Colon (tissue), 2 donors: ENCODE measurements at regions not wholly inside any gene's neighbourhood (a gene's known extent, or its start where the extent isn't known, plus 50 kb on each side); places are given as distances from the start of the nearest gene placed in this dataset.

Experiments
- FAIRE-seq: peaks from 2 replicates; lab custom pipeline; 2012; peaks lifted over from hg19 to GRCh38; lab: Jason Lieb, UNC
- donor health status: control.
- donor health status: control.

DNA sequence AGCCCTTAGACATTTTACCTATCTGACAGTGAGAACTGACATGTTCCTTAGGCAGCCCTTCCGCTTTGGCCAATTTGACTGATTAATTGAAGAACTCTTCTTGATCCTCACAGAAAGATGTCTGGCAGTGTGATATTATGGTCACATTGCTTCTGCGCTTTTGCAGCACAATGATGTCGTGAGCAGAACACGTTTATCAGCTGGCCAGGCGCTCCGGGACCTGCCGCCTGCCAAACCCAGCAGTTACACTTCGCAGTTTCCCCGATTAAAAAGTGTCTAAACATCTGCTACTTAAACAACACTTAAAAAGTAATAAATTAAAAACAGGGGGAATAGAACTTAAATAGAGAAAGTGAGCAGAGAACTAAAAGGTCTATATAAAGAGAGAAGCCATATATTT, 103.5 kb upstream of the ETS2 start:
- FAIRE-seq = no peak

- no peak for FAIRE-seq
Observed at GRCh38 chr21:38709876-38710275, 95.9 kb upstream of the ETS2 start.

GRCh38 chr21:38712071-38712470, 93.7 kb upstream of the ETS2 start:
- no peak for FAIRE-seq

DNA sequence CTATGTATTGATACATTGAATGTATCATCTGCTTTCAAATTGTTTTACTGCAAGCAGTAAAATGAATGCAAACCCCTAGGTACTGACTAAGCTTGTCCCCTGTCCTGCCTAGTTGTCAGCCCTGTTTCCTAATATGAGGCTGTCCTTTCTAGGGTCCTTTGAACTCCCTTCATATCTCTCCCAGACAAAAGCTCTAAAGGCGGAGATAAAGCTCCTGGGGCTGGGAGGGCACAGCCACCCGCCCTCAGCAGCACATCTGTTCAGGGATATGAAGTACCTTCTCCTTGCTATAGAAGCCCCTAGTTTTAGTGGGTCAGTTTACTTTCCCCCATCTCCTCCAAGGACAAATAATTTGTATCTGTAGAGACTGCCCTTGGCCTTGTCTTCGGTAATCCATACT, 93.1 kb upstream of the ETS2 start:
- no peak for FAIRE-seq

- no peak for FAIRE-seq
Observed at GRCh38 chr21:38714039-38714817, 91.5 kb upstream of the ETS2 start.

DNA sequence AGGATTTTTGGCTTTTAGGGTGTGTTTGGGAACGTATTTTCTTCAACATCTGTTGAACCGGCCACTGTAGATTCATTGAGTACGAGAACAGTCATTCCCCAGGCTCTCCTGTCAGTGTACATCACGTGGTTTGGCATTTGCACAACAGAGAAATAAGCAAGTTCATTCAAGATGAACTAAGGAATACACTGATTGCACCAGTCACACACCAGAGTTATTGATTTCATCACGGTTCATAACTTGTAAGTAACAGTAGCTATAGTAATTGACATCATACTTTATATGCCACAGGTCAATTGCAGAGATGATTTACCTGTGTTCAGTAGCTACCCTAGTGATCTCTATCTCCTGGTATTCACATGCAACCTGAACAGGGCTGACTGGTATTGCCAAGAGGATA, 90.7 kb upstream of the ETS2 start:
- no peak for FAIRE-seq

DNA sequence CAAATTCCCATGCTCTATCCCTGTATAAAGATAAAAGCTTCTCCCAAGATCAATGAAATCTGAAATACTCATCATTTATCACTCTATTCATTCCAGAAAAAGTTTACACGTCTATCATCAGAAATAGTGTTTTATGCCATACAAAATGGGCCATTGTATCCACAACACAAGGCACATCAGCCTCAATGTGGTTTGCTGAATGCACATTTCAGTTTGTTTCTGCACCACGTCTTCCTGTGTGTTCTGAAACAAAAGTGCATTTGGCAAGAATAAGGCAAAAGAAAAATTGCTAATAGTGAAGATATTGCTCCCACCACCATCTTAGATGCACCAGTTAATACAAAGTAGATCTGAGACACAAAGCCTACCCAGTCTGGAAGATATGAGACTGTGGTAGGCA, 89.6 kb upstream of the ETS2 start:
- FAIRE-seq = no peak

GRCh38 chr21:38716942-38717341, 88.8 kb upstream of the ETS2 start:
- FAIRE-seq = no peak

DNA sequence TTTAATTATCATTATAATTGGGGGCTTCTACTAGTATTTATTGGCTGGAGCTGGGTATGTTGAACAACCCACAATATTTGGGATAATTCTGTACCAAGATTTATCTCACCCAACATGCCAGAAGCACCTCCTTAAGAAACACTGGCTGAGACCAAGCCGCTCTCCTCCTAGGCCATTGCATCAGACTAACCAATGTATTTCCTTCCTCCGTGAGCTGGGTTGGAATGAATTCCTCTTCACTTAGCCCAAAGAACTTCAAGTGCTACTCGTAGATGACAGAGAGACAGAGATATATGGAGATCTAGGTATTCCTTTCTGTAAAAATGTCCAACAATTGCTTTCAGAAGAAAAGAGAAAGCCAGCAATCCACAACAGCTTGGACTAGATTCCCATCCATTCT, 87.2 kb upstream of the ETS2 start:
- no peak for FAIRE-seq

DNA sequence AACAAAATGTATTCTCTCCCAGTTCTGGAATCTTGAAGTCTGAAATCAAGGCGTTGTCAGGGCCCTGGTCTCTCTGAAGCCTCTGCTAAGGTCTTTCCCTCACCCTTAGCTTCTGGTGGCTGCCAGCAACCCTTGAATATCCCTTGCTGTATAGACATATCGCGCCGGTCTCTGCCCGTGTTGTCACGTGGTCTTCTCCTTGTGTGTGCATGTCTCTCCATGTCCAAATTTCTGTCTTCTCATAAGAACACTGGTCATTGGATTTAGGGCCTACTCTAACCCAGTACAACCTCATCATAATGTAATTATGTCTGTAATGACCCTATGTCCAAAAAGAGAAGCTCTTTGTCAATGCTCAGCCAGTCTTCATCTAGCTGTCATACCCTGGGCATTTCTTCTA, 85.7 kb upstream of the ETS2 start:
- no peak for FAIRE-seq

DNA sequence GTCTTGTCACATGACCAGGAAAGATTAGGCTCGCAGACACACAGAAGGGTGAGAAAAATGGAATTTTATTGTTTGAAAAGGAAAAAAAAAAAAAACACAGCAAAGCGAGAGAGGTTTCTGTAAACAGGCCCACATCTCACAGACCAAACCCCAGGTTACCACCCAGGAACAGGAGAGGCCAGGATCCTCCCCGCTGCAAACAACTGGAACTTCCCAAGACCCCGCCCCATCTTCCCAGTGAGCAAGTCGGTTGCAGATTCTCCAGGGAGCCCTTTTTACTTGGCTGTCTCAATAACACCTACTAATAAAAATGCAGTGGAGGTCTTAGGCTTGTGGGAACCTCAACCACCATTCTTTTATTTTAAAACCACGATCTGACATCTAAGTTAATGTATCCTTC, 84.7 kb upstream of the ETS2 start:
- FAIRE-seq = no peak

GRCh38 chr21:38721958-38722357, 83.8 kb upstream of the ETS2 start:
- no peak for FAIRE-seq

DNA sequence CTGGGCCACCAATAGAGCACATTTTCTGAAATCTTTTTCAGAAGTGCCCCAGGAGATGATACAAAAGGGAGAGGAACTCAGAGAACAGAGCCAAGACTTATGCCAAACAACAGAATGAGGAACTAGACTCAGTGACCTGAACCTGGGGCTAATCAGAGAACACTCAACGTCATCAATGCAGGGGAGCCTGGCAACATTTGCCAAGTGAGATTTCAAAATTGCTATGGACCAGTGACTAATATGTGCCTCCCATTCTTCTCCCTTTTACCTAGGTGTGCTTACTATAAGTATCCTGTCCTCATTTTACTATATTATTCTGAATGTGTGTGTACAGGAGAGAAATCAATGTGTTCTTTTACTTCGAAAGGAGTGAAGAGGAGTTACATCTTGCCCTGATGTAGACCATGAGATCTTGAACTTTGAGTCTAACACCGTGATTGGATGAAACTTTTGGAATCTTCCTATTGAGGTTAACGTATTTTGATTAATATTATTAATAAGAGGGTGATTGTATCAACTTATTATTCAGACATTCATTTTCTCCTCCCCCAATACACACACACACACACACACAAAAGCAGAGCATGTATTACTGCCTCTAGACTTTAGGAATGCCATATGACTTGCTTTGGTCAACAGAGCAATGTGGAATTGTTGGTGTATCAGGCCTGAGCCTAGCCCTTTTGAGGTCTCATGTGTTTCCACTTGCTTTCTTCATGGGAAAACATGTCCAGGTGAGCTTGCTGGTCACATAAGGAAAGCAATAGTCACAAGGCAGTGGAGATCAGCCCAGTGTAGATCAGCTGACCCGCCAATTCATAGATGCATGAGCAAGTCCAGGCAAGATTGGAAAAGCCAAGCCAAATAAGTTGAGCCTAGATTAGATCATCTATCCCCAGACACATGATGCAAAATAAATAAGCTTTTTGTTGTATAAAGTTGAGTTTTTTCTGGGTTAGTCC, 80.3 kb upstream of the ETS2 start:
- no peak for FAIRE-seq

GRCh38 chr21:38726482-38726881, 79.2 kb upstream of the ETS2 start:
- FAIRE-seq = no peak

- no peak for FAIRE-seq
Observed at GRCh38 chr21:38729291-38729690, 76.4 kb upstream of the ETS2 start.

DNA sequence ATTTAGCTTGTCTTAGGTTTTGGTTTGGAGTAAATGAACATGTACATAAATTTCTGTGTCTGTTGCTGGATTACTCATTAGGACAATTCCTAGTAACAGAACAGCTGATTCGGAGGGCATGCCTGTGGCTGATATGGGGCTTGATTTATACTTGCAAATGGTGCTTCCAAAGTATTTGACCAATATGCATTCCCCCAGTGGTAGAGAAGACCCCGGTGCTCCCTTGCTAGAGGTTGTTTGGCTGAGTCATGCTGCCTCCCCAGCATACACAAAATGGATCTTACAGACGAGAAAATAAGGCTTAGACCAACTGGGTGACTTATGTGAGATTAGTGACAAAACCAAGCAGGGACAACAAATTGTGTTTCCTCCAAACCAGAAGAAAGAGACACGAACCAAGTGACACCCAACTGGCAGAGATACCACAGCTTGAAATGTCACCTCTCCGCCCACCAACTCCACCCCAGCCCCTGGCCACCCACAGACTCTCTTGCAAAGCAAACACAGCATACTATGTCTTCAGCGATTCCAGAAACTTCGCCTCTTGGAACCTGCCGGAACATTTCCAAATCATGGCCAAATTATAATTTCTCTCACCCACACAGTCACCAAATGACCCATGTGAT, 75.9 kb upstream of the ETS2 start:
- no peak for FAIRE-seq

DNA sequence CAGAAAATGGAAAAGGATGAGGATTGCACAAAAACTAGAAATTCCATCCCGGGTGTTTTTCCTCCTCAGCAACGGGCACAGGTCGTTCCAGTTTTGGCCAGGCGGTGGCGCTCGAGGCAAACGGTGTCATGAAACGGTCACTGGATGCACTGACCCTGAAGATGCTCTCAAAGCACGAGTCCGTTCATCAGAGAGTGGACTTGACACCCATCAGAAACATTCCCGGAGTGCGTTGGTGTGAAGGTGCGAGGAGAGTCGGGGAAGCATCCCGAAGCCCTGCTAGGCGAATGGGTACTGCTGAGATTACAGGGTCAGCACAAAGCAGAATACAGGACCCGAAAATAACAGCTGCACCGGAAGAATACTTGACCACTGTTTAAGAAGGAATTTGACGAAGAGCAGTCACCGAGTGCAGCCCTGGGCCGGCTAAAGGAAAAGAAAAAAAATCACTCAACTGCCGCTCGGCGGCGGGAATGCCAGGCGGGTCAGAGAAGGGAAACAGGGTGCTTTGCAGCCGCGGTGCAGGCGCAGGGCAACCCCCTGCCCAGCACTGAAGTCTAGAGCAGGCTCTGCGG, 71.7 kb upstream of the ETS2 start:
- FAIRE-seq = no peak

GRCh38 chr21:38734646-38735365, 70.9 kb upstream of the ETS2 start:
- FAIRE-seq = no peak

GRCh38 chr21:38735626-38736206, 70.0 kb upstream of the ETS2 start:
- no peak for FAIRE-seq

DNA sequence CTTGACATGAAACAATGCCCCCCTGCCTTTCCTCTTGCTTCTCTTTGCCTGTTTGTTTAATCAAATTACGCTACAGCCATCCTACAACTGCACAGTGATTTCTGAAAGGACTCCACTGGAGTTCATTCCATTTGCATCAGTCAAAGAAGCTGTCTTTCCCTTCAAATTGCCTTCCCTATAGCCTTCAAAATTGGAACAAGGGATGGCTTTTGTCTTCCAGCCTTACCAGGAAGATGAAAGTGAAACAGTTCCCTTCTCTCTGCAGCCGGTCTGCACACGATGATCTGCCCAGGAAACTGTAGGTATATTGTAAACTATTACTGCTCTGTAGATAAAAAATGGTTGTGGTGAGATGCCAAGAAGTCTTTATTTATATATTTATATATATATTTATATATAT, 65.6 kb upstream of the ETS2 start:
- no peak for FAIRE-seq
